GM19372 (cell line): ENCODE measurements at regions not wholly inside any gene's neighbourhood (a gene's known extent, or its start where the extent isn't known, plus 50 kb on each side); places are given as distances from the start of the nearest gene placed in this dataset.
"Not testable (repeated sequence)": the region's sequence is repeated elsewhere in the genome, so short reads cannot be mapped to it uniquely, and the experiment has no call there.

Experiments used
- ATAC-seq: cut with Tn5 transposase; IDR thresholded peaks from one replicate; pipeline ENCODE4 v1.9.1; 2021; ENCODE audit warnings: mild to moderate bottlenecking, low read depth, moderate library complexity; ENCODE audit not compliant: unreplicated experiment

DNA sequence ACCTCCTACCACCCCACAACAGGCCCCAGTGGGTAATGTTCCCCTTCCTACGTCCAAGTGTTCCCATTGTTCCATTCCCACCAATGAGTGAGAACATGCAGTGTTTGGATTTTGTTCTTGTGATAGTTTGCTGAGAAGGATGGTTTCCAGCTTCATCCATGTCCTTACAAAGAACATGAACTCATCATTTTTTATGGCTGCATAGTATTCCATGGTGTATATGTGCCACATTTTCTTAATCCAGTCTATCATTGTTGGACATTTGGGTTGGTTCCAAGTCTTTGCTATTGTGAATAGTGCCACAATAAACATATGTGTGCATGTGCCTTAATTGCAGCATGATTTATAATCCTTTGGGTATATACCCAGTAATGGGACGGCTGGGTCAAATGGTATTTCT, 81.6 kb downstream of the P2RY10 start:
- not testable (repeated sequence) for ATAC-seq

DNA sequence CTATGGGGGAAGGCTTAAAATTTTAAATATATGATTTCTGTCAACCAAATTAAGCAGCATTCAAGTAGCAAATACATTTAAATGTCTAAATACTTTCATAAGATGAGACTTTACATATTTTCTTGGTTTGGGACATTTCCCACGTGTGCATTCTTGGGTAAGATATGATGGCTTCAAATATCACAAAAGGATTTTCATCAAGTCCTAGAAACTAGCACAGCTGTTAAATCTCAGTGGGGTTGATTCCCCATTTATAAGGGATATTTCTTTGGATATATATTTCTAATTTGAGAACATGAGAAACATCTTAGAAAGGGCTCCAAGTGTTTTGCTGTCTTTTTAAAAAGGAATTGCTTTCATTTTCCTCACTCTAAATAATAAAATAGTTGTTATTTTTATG, 90.2 kb downstream of the P2RY10 start:
- ATAC-seq = no peak

DNA sequence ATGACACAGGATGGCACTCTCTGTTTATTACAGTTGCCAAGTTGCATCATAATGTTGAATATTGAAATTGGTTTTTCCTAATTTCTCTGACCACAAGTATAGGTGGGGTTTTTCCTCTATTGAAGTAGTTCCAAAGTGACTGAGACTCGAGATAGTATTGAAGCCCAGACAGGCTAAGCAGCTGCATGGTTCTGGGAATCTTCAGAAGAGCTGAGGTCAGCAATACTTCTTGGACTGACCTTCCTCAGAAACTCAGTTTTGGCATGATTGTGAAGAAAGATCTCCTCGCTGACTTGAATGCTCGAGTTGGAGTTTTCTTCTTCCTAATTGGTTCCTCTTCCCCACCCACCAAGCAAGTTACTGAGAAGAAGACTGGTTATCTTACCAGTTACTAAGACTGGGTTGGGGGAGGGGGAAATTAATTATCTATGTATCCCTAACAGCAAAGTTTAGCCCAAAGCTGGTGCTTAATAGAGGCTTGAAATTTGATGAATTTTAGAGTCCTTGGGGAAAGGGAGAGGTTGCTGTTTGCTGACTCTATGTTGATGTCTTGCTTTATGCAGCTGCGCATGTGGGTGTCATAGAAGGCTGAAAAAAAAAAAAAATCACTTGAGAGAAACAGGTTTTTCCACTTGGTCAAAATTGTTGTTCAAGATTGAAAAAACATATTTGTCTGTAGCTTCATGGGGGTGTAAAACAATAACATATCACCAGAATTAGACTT, 91.1 kb downstream of the P2RY10 start:
- no peak for ATAC-seq

DNA sequence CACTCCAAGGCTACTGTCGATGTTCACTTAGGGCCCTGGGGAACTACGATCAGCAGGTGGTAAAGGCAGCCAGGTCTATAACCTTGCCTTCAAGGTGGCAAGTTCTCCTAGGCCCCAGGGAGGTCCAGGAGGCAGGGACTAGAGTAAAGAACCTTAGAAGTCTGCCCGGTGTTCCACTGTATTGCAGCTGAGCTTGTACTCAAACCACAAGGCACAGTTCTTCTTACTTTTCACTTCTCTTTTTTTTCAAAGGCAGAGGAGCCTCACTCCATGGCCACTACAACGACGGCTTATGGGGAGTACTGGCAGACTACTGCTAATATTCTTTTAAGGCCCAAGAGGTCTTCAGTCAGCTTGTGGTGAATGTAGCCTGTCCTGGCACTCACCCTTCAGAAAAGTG, 78.8 kb upstream of the GPR174 start:
- ATAC-seq = peak; percentile 71

DNA sequence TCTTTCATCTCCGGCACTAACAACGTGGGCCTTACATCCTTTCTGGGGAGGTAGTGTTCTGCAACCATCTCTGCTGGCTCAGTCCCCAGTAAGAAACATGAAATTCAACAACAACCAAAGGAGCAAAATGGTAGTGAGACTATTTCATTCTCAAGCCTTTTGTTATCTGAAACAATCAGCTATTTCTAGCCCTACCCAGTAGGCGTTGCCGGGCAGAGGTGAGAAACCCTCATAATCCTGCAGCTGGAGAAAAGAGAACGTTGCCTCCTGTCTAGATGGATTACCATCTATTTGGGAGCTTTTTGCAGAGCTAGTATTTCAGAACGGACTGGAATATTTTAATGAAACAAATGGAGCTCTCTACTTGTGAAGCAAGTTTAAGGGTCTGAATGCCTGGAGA, 66.4 kb upstream of the GPR174 start:
- no peak for ATAC-seq

DNA sequence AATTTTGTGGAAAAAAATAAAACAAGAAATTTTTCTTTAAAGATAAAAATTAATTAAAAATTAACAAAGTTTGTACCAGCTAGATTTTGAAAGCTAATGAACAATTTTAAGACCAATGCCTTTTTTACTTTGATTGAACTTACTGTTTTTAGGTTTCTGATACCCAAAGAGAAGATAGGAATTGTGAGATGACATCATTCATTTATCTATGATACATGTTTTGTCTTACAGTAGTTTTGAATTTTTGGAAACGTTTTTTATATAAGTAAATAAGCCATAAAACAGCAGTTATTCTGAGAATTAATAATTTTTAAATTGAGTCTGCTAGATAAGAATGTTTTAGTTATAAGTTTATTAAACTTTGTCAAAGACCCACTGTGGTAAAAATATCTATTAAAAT, 65.0 kb upstream of the GPR174 start:
- no peak for ATAC-seq

DNA sequence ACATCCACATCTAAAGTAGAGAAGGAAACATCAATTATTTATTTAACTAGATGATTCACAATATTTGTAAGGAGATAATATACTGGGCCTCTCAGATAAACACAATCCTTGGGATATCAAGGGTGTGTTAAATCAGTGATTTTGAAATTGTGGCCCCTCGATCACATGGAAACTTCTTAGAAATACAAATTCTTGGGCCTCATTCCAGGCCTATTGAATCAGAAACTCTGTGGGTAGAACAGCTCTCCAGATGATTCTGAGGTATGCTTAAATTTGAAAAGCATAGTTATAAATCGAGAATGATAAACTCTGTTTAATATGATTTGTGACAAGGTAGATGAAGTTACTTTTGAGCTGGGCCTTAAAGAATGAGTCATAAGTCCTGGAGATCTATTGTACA, 64.3 kb upstream of the GPR174 start:
- ATAC-seq = no peak

DNA sequence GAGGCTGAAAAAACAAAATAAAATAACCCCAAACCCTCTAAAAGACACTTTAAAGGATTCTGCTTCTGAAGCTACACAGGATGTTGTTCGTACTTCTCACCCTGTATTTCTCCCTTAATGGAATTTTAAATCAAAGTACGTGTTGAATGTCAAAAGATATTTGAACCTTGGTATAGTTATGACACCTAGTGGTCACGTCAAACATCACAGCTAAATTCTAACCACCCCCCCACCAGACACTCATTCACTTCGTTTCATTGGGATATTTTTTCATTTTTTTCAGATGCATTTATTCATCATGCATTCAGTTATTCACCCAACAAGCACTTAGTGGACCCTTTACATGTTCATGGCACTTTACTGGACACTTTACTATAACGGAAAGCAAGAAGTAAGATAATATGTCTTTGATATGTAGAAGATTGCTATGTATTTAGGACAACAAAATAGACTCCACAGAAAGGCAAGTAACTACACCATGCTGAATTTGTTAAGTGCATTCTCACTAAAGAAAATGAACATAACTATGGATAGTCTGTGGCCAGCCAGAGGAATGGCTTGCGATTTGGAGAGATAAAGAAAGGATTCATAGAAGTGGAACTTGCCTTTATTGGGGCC, 62.5 kb upstream of the GPR174 start:
- no peak for ATAC-seq

DNA sequence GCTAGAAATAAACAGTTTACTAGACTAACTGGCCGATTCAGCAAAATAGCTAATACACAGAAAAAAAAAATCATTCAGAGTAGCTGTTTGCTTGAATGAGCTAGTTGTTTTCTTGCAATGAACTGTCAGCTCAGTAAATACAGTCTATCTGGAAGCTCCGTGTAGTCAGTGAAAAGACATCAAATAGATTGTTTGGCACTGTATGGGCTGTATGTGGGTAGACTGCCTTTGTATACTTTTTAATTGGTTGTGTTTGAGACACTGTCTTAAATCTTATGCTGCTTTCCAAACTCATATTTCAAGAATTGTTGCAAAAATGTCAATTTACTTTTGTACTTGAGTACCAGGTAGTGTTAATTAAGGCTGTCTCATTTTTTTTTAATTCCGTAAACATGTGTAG, 61.6 kb upstream of the GPR174 start:
- ATAC-seq = no peak

DNA sequence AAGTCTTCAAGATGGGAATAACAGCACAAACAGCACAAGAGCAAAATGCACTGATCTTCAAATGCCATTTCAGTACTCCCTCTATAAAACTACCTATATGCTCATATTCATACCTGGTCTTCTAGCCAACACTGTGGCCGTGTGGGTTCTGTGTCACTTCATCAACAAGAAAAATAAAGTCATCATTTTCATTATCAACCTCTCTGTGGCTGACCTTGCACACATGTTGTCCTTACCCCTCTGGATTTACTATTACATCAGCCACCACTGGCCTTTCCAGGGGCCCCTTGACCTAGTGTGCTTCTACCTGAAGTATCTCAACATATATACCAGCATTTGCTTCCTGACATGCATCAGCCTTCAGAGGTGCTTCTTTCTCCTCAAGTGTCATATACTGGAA, 59.6 kb upstream of the GPR174 start:
- no peak for ATAC-seq

DNA sequence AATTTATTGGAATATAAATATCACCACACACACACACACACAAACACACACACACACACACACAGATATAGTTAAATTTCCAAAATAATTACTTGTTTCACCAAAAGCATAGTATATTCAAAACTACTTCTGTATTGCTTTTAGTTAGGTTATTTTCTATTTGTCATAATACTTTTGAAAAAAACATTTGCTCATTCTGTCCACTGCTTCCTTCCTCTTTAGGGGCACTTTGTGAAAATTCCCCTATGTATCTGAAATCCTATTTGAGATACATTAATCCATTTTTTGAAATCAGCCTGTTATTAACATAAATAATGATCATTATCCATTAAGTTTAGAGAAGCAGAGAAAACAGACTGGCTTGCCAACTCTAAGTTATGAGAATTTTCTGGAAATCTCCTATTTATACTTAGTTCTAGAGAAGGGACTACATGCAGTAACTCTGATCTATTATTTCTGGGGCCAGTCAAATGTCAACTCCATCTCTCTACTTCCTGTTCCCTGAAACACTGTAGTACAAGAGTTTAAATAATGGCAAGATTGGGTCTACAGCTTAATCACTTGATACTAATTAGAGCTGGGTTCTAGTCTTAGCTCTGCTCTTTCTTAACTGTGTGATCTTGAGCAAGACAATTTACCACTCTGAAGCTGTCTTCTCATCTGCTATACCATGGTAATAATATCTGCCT, 54.4 kb upstream of the GPR174 start:
- ATAC-seq = no peak

DNA sequence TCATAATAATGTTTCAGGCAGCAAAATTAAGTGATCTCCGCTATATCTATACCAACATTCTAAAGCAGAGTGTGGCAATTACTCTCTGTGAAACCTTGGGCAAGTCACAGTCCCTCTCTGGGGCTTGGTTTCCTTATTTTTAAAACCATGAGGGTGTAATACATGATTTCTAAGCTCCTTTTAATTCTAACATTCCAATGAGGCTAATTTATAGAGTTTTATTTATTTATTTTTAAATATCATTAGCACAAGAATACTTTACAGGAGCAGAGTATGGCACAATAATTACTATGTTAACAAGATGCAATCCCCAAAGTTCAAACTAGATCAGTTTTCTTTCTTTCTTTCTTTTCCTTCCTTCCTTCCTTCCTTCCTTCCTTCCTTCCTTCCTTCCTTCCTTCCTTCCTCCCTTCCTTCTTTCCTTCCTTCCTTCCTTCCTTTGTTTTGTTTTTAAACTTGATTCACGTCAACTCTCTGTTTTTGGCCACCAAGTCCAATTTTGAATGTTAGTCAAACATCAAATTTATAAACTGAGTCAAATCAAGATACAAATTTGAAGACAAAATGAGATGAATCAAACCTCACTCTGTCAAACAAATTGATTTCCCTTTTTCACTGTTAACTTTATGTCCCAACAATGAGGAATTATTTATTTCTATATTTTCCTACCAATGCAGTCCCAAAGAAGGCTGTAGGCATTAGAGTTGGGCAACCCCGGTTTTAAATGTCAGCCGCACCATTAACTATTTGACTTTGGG, 50.2 kb upstream of the GPR174 start:
- ATAC-seq = no peak
